GM12891 (cell line): ENCODE measurements at regions not wholly inside any gene's neighbourhood (a gene's known extent, or its start where the extent isn't known, plus 50 kb on each side); places are given as distances from the start of the nearest gene placed in this dataset.

ENCODE experiments used
- POLR2A ChIP-seq: IDR thresholded peaks from 2 replicates; pipeline ENCODE4 v1.6.1; 2011; ENCODE audit warnings: low read depth, low read length, control low read depth
- POLR2AphosphoS5 ChIP-seq: IDR thresholded peaks from 2 replicates; pipeline ENCODE4 v1.6.1; 2011; ENCODE audit warnings: low read depth, low read length, control low read depth
- TAF1 ChIP-seq: IDR thresholded peaks from 2 replicates; pipeline ENCODE4 v1.6.1; 2011; ENCODE audit warnings: low read depth, low read length, control low read depth

- no peak for TF ChIP-seq POLR2AphosphoS5
- TF ChIP-seq POLR2A, result no peak
- TF ChIP-seq TAF1, result no peak
These were observed 880.2 kb downstream of the OTOL1 start for GRCh38 chr3:162376761-162377160.
